ENCODE measurements at regions not wholly inside any gene's neighbourhood (a gene's known extent, or its start where the extent isn't known, plus 50 kb on each side); places are given as distances from the start of the nearest gene placed in this dataset.

DNA sequence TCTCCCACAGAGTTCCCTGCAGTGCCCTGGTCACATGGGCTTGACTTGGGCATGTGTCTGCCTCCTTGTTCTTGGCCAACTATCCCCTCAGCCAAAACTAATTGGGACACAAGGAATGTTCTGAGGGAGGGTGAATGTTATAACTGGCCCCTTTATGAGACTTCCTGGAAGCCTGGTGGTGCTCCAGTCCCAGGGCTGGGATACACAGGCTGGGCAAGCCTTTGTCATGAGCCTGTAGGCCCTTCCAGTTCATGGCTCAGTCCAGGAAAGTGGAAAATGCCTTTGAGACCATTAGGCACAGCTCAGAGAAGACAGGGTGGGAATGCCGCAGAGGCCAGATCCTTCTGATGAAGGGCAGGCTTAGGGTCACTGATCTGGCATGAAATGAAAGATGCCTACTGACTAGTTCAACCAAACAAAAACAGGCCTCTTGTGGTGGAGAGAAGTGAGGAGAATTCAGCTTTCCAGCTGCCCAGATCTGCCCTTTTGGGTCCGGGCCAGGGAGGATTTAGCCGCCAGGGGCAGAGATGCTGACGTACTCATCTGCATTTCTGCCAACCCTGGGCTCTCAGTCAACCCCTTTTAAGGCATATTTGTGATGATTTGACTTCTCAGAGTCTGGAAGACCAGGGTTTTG, 961.5 kb downstream of the KCNMA1 start:
- TF ChIP-seq, protein P1, sequence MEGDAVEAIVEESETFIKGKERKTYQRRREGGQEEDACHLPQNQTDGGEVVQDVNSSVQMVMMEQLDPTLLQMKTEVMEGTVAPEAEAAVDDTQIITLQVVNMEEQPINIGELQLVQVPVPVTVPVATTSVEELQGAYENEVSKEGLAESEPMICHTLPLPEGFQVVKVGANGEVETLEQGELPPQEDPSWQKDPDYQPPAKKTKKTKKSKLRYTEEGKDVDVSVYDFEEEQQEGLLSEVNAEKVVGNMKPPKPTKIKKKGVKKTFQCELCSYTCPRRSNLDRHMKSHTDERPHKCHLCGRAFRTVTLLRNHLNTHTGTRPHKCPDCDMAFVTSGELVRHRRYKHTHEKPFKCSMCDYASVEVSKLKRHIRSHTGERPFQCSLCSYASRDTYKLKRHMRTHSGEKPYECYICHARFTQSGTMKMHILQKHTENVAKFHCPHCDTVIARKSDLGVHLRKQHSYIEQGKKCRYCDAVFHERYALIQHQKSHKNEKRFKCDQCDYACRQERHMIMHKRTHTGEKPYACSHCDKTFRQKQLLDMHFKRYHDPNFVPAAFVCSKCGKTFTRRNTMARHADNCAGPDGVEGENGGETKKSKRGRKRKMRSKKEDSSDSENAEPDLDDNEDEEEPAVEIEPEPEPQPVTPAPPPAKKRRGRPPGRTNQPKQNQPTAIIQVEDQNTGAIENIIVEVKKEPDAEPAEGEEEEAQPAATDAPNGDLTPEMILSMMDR (IDR thresholded peaks at IDR 0.05): no peak
- TF ChIP-seq EZH2 (IDR thresholded peaks at IDR 0.05): no peak
- TF ChIP-seq EZH2phosphoT487 (IDR thresholded peaks at IDR 0.05): no peak
